GM21381 (cell line): ENCODE measurements at regions not wholly inside any gene's neighbourhood (a gene's known extent, or its start where the extent isn't known, plus 50 kb on each side); places are given as distances from the start of the nearest gene placed in this dataset.
"Not testable (repeated sequence)": the region's sequence is repeated elsewhere in the genome, so short reads cannot be mapped to it uniquely, and the experiment has no call there.

ENCODE experiments used
- ATAC-seq: cut with Tn5 transposase; IDR thresholded peaks from one replicate; pipeline ENCODE4 v1.9.1; 2021; ENCODE audit warnings: mild to moderate bottlenecking, moderate library complexity; ENCODE audit not compliant: unreplicated experiment

GRCh38 chr1:88474555-88475304 is 209.3 kb upstream of the PKN2 start:
- no peak for ATAC-seq

- no peak for ATAC-seq
These were observed 199.2 kb upstream of the PKN2 start for GRCh38 chr1:88484881-88485280.

DNA sequence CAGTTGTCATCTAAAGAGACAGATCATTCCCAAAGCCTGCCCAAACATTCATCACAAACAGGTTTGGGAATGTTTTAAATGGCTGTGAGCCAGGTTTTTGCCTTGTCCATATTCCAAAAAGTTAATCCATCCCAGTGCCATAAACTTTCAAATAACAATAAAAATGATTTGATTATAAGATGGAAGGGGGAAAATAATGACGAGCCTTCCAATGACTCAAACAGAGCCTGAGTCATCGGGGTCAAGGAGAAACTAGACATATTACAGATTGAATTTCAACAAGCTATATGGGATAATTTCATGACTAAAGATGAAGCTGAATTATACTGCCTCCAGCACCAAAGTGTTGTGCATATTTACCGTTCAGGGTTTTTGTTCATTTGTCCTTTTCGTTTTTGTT is 195.8 kb upstream of the PKN2 start:
- ATAC-seq = no peak

DNA sequence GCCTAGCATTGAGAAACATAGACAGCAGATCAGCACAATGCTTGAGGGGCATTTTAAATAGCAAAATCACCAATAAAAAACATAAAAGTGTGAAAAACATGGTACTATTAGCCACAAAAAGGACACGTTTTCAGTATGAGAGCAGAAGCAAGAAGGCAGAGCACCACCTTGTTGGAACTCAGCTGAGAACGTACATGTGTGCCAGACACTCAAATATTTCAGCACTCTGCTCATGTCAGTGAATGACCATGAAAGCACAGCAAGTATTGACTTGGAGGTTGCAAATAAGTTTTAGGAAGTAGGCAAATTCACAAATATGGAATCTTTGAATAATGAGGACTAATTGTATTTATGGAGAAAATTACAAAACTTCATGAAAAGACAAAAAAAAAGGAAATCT is 193.4 kb upstream of the PKN2 start:
- no peak for ATAC-seq

GRCh38 chr1:88499671-88500070 is 184.4 kb upstream of the PKN2 start:
- no peak for ATAC-seq

DNA sequence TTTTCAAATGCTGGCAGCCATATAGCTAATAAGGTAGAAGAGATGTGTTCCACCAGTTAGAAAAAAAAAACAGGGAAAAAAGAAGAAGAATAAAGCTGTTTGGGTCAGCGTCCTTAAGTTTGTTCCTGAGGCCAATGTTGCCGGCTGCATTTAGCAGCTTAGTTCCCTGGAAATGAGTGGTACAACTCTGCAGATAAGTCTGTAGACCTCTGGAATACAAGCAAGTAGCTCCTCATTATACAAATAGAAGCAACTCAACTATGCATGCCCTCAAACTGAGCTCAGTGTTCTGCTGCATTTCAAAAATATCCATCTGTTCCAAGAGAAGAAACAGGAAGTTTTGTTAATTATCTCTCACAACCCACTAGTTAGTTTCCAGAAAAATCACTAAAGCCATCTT is 181.2 kb upstream of the PKN2 start:
- ATAC-seq = no peak

- no peak for ATAC-seq
These were observed 180.4 kb upstream of the PKN2 start for GRCh38 chr1:88503646-88504045.

DNA sequence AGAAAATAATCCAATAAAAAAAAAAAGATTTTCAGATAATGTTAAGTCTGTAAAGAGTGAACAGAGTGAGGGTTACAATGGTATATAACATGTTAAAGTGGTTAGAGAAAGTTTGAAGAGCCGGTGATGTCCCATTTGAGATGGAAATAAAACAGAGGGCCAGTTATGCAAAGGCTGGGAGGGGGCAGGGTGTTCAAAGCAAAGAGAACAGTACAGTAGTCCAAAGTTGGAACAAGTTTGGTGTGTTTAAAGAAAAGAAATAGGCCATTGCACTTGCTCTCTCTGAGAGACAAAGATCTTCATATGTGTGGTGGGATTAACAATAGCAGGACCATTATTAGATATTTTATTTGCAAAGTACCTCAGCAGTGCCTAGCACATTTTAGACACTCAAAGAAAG is 179.5 kb upstream of the PKN2 start:
- ATAC-seq = no peak

DNA sequence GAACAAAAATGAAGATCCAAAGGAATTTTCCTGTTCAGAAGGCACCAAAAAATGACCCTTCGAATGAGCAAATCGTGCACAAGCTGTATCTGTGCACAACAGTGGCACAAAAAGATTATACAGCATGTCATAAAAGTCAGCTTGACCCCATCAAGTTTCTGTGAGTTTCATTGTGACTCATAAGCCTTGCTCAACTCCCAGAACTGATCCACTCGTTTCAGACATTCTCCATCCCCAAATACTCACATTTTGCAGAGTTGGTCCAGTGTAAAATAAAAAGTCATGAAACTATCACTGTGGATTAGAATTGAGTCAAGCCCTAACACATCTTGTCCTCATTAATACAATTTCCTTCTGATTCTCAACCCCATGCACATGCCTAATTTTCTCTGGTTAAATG is 174.7 kb upstream of the PKN2 start:
- no peak for ATAC-seq

DNA sequence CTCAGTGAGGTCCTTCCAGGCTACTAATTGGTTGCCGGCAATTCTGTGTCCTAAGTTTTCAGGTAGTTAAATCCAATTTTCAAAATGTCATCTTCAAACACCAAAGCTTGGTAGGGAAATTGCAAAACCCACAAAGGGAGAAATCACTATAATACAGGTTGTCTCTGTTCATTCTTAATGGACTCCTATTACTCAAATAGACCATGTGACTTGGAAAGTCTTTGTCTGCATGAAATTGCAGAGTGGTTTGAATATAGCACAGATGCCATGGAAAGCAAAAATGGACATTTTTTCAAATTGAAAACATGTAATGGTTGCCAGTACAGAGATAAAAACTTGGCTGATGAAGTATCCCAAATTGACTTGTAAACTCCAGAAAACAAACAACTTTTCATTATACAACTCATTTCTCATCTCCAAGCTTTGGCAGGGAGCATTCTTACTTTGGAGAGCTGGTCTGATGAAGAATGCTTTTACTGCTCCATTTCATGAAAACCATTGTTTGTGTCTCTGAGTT is 169.5 kb upstream of the PKN2 start:
- no peak for ATAC-seq

- ATAC-seq = not testable (repeated sequence)
These were observed 166.6 kb upstream of the PKN2 start for GRCh38 chr1:88517499-88517898.

DNA sequence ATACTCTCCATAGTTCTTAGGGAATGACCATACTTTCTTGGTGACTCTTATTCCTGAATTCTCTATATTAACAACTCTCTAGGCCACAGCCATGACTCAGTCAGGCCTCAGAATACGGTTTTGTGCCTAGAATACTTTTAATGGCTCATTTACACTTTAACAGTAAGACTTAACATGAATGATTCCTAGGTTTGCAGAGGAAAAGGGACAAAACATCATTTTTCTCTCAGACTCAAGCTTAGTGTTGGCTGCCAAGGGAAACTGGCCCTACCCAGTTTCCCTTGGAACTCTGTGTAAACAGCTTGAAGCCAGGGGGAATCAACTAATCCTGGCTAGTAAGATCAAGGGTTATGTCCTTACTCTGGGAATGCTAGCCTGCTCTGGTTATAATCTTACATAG is 164.9 kb upstream of the PKN2 start:
- ATAC-seq = no peak

GRCh38 chr1:88523854-88524528 is 160.1 kb upstream of the PKN2 start:
- ATAC-seq = no peak

DNA sequence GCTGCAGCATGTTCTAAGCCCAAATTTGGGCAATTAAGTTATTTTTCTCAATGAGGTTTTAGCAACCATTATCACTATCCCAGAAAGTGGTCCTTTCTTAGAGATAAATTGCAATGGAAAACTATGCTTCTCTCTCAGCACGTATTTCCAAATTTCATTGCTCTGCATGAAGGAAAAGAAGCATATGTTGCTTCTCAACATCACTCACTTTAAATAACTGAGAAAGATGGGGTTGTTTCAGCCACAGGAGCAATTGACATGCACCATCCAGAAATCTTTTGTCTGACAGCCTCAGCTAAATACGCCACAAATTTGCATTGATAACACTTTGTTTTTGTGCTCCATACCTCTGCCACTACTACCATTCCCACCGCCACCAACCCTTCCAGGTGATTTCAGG is 157.6 kb upstream of the PKN2 start:
- no peak for ATAC-seq

- no peak for ATAC-seq
These were observed 155.3 kb upstream of the PKN2 start for GRCh38 chr1:88528792-88529191.

DNA sequence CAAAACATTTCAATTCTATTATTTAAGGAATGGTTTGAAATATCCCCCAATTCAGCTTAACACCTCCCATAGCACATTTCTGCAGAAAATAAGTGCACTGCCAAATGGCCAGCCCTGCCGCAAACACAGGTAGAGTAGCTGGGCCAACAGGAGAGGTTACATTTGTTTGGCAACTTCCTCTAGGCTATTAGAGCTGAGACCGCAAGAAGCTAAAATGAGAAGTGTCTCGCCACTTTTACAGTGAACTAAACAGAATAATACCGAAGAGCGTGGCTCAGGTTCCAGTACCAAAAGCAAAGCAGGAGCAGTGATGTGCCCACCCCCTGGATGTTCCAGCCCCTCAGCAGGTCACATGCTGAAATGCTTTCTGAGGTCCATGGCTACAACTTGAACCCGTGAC is 154.5 kb upstream of the PKN2 start:
- no peak for ATAC-seq

DNA sequence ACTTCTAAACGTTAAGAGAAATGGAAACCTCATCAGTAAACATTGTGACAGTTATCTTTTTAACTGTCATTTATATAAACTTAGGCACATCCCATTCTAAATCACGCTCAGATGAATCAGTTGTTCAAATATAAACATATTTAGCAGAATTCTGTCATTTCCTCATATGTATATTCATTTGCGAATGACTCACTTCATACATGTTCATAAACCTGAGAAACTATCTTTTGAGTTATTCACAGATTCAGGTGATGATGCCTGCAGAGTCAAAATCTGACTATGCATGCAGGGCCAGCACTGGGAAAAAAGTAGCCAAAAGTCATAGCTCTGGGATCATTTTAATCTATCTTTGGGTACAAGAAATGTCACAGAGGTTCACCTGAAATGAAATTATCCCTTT is 153.8 kb upstream of the PKN2 start:
- ATAC-seq = no peak

GRCh38 chr1:88537787-88538186 is 146.3 kb upstream of the PKN2 start:
- ATAC-seq = no peak

DNA sequence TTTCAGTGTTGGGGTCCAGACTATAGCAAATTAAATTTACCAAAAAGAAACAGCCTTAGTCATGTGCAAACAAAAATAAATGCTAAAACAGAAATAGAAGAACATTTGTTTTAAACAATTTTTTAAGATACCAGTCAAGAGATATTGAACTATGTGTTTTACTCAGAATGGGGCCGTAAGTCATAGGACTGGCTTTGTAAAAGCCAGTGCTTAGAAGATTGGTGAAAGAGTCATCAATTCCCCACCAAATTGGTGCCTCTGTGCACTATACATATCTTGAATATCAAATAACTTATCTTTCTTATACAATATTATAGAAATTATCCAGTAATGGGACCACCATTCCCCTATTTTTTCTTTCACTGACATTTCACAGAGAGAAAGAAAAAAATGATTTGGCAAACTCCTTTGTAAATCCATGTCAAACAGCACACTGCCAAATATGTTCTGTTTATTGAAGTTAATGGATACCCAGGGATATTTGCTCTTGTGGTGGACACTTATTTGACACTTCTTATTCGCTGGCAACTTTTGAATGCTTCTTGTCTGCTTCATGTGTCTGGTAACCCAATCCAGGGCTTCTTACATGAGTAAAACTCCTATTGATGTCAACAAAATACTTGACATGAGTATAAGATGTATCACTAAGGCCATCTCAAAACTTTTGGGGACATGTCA is 145.7 kb upstream of the PKN2 start:
- no peak for ATAC-seq

DNA sequence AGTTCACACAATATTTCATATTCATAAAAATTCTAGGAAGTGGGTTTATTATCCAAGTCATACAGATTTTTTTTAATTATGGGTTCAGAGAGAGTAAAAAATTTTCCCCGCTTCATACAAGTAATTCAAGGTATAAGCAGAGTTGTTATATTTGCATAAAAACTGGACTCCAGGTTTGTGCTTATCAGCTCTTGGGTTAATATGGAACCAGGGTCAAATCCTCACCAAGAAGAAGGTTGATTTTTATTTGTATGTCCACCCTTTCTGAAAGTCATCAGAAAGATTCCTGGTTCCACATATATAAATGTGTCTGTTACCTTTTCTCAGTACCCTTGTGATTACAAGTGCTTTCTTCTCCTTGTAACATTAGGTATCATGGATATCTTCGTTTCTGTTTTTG is 143.8 kb upstream of the PKN2 start:
- no peak for ATAC-seq

DNA sequence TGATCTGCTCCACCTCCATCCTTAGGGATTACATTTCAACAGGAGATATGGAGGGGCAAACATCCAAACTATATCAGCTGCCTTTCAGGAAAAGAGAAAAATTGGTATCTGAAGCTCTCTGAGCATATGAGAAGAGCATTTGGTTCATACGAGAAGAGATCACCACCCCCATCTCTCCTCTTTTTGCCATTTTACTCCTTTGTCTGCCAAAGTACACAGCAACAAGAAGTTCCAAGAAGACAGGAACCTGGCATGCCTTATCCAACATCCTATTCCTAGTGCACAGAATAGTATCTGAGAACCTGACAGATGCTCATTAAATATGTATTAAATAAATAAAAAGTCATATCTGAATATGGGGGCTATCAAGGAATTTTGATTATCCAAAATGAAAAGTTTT is 142.5 kb upstream of the PKN2 start:
- ATAC-seq = no peak

- ATAC-seq = no peak
These were observed 139.9 kb upstream of the PKN2 start for GRCh38 chr1:88544195-88544594.
